B cell (primary cell): ENCODE measurements at regions not wholly inside any gene's neighbourhood (a gene's known extent, or its start where the extent isn't known, plus 50 kb on each side); places are given as distances from the start of the nearest gene placed in this dataset.

Experiments used
- CTCF ChIP-seq: fragments of 200-600 bp; IDR thresholded peaks from one replicate; pipeline ENCODE4 v1.8.0; 2022; ENCODE audit warnings: antibody characterized with exemption, mild to moderate bottlenecking
- EZH2 ChIP-seq: IDR thresholded peaks from 2 replicates; pipeline ENCODE4 v1.6.1; 2012; ENCODE audit warnings: borderline replicate concordance, low read depth, mild to moderate bottlenecking, moderate library complexity, low read length; ENCODE audit not compliant: insufficient read depth, poor library complexity, severe bottlenecking

DNA sequence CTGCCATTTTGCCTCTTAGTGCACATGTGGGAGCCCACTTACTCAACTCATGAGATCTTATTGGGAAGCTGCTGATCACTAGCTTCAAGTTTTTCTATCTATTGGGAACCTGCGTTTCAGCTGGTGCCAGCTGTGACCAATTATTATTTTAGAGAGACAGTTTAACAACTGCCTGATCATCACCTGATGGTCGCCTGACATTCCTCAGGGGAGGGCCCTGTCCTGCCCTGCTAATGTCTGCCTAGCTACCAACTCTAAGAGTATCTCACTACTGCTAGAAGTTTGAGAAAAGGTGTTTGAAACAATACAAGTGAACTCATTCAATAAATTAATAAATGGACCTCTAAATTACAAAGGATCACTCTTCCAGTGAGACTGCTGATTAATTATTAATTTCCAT, 95.5 kb downstream of the PCDH7 start:
- TF ChIP-seq CTCF (no peak), EZH2 (no peak)
